SIG-M5 (cell line): ENCODE measurements at regions not wholly inside any gene's neighbourhood (a gene's known extent, or its start where the extent isn't known, plus 50 kb on each side); places are given as distances from the start of the nearest gene placed in this dataset.
"Not testable (repeated sequence)": the region's sequence is repeated elsewhere in the genome, so short reads cannot be mapped to it uniquely, and the experiment has no call there.

Experiments used
- DNase-seq: peaks from one replicate; lab custom pipeline; 2025; lab: John Stamatoyannopoulos, UW

DNA sequence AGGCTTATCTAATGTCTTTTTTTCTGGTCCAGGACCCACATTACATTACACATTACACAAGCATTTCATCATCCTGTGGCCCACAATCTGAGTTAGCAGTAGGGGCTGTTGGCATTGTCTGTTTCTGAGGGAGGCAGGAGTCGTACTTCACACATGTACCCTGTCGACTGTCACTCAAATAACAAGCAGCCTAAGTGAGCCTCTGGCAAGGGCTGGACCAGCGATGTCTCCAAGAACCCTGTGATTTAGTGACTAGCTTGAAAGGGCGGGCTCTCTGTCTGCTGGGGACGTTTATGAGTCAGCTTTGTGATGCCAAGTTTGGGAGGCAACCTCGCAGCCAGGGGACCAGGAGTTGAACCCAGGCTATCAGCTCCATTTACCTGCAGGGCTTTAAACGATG lies 251.4 kb downstream of the HS3ST3B1 start:
- DNase-seq: no peak

DNA sequence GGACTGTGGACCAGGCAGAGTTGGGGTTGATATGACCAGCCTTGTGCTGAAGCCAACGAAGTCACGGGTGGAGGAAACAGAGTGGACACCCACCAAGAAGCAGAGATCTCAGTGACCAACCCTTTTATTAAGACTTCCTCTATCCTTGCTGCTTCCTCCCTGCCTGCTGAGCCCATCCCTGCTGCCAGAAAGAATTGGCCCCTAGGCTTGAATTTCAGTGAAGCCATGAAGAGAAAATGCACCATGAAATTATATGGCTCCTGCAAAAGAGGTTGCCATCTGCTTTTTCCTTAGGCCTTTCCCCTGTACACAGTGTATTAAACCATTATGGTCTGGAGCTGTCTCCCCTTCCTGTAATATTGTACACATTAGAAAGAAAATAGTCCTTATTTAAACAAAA lies 246.7 kb downstream of the HS3ST3B1 start:
- DNase-seq: no peak

DNA sequence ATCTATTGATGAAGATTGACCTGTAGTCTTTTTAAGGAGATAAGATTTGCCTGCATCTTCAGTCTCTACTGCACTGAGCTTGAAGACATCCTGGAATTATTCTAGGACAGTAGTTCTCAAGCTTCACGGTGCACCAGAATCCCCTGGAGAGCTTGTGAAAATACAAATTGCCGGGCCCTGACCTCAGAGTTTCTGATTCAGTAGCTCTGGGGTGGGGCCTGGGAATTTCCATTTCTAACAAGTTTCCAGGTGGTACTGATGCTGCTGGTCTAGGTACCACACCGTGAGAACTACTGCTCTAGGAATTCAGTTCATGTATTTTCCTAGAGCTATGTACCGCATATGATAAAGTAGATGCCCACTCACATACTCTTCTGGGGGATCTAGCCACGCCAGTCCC lies 246.1 kb downstream of the HS3ST3B1 start:
- no peak for DNase-seq

DNA sequence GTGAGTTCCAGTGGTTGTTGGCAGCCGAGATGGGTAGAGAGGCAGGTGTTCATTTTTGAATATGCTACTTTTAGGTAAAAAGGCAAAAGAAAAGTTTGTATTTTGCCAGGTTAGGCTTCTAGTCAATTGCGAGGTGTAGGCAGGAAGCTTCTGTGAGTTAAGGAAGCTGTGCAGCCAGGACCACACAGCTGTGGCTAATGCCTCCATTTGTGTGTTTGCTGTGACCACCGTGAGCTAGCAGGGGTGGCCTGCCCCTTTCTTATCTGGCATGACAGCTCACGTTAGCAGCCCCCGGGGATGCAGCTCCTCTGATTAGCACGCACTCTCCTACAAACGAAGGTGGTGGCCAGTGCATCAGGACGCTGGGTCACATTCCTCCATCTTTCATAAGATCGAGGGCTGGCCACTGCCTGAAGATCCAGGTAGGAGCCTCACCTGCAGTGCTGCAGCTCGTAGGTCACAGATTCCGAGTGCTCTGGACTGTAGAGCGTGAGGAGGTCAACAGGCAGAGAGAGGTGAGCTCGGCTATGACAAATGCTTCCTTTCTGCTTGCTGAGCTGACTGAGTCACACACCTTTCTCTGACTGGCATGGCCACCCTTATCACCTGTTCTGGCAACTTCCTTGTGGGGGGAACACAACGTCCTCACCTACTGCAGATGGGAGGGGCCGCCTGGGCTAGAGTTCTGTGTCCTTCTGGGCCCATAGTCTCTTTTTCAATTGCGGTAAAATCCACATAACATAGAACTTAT lies 244.4 kb downstream of the HS3ST3B1 start:
- no peak for DNase-seq

DNA sequence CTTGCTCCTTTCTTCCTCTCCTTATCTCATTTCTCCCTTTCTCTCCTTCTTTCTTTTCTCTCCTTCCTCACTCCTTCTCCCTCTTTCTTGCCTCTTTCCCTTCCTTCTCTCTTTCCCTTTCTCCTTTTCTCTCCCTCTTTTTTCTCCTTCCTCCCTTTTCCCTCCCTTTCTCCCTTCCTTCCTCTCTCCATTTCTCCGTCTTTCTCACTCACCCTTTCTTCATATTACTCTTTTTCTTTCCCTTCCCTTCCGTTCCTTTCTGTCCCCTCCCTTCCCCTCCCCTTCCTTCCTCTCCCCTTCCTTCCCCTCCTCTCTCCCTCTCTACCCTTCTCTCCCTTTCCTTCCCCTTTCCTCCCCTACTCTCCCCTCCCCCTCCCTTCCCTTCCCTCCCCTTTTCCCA lies 240.8 kb downstream of the HS3ST3B1 start:
- DNase-seq: no peak

DNA sequence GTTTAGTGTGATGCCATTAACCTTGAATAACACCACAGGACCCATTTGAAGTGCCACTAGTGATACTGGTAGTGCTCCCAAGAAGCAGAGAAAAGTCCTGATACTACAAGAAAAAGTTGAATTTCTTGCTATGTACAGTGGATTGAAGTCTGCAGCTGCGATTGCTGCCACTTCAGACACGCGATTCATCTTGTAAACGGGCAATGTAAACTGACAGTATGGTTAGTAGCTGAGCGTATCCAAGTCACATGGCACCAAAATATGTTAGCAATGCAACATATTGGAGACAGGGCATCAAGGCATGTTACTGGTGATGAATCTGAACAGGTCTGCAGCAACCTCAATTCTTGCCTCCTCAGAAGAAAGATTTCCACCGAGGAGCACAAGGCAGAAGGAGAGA lies 238.9 kb downstream of the HS3ST3B1 start:
- no peak for DNase-seq

DNA sequence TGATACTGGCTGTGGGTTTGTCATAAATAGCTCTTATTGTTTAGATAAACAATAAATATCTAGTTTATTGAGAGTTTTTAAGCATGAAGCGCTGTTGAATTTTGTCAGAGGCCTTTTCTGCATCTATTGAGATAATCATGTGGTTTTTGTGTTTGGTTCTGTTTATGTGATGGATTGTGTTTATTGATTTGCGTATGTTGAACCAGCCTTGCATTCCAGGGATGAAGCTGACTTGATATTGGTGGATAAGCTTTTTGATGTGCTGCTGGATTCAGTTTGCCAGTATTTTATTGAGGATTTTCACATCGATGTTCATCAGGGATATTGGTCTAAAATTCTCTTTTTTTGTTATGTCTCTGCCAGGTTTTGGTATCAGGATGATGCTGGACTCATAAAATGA lies 231.4 kb downstream of the HS3ST3B1 start:
- not testable (repeated sequence) for DNase-seq

DNA sequence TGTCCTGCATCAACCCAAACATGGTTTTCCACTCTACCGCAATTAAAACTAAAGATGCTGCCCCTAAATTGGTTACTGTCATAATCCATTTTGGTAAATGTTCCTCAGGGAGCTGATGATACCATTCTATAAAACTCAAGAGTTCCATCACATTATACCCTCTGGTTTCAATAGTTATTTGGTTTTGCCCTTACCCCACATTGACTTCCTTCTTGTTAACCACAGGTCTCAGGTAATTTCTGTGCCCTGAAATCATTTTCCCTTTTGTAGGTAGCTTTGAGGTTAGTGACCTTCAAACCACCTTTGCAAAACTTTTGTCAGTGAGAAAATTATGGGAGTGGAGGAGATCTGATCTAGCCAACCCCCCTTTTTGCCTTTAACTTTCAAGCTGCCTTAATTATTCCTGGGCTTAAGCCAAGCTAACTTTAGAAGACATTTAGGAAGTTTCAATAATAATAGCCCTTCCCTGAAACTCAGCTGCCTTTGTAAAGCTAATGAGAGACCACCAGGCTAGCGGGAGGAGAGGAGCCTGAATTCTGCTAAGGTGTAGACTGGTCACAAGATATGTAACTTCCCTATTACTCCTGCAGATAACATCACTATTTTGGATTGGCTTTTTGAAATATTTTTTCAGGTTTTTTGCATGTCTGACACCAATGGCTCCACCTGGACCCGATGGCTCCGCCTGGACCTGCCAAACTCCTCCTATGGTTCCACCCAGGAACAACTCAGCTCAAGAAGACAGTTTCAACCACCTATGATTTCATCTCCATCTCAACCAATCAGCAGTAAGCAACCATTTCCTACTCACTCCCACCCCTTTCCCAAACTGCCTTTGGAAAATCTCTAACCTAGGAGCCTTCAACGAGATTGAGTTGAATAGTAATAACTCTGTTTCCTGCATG lies 224.9 kb downstream of the HS3ST3B1 start:
- DNase-seq: no peak

DNA sequence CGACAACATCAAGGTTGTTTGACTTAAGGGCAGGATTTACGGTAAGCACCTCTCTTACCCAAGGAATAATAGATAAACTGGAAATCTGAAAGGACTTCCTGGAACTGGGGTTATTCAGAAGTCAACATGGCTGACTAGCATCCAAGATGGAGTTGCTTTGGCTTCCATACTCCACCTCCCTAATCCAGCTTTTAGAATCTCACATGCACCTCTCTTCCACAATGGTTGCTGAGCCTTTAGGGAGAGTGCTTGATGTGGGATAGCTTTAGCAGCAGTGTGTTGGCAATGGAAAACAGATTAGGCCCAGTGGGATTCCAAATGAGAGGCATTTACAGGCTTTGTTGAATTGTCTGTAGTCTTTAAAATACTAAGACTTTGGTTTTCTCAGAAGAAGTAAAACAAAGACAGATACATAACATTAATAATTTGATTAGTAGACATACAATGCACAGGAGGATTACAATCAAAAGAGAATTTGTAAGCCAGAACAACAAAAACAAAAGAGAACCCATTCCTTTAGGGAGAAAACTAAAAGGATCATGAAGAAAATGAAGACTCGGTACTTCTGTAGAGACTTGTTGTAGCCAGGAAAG lies 222.0 kb downstream of the HS3ST3B1 start:
- no peak for DNase-seq

DNA sequence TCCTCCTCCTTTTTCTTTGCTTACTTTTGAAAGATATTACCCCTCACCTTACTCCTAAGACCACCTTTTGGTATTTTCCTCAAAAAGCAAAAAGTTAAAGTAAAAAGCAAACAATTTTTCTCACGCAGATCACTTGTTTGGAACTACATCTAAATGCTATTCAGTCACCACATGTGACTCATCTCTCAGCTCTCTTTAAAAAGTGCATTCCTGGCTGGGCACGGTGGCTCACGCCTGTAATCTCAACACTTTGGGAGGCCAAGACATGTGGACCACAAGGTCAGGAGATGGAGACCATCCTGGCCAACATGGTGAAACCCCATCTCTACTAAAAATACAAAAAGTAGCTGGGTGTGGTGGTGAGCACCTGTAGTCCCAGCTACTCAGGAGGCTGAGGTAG lies 218.0 kb downstream of the HS3ST3B1 start:
- not testable (repeated sequence) for DNase-seq

DNA sequence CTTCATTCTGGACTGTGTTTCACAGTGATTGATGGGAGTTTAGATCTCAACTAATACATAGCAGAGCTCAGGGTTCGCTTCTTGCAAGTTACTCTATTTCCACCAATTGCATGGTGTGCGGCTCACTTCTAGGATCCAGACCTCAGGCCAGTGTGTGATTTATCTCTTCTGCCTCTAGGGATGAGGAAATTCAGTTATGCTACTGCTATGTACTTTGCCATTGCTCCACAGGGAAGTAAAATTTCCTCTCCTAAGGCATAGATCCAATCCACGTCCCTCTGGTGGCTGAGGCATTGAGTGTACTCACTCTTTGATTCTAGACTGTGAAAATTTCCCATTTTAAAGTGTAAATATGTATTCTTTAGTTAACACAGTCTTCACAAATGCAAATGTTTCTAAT lies 214.1 kb downstream of the HS3ST3B1 start:
- DNase-seq: no peak

DNA sequence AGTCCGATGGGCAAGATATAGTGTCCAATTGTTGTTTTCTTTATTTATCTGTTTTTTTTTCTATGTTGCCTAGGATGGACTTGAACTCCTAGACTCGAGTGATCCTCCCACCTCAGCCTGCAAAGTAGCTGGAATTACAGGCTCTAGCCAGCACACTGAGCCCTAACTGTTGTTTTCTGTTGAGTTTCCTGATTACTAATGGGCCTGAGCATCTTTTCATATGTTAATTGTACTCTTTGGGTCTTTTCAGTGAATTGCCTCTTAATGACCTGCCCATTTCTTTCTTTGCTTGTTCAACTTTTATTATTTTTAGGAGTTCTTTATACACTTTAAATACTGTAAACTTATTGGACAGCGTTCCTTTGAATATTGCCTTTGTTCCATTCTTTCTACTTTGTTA lies 213.0 kb downstream of the HS3ST3B1 start:
- no peak for DNase-seq

DNA sequence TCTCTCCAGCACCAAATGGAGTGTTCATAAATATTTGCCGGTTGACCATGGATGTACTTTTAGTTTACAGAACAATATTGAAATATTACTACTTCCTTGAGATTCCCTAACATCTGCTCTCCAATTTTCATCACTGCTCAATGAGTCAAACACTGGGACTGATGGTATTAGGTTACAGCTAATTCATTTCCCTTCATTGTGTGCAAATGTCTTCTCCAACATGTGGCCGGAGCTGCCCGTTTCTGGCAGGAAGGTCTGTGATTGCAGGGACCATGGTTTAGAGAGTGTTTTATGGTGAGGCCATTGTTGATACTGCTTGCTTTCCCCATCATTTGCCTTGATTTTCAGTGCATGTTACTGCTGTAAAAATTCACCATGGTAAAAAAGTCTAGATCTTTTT lies 209.3 kb downstream of the HS3ST3B1 start:
- no peak for DNase-seq

DNA sequence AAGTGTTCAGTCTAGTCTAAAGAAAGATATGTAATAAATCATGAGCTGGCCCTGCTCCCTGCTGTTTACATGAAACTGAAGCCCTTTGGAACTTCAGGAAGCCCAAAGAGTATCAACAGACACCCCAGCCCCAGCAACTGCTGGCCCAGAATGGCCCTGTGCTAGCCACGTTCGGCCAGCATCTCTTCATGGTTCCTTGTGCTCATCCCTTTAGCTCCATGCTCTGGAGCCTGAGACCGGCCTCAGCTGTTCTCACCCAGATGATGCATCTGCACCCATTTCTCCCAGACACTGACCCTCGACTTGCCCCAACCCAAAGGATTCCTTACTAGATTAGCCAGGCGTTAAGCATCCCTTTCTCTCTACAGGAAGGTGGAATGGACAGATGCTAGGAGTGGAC lies 207.3 kb downstream of the HS3ST3B1 start:
- no peak for DNase-seq

DNA sequence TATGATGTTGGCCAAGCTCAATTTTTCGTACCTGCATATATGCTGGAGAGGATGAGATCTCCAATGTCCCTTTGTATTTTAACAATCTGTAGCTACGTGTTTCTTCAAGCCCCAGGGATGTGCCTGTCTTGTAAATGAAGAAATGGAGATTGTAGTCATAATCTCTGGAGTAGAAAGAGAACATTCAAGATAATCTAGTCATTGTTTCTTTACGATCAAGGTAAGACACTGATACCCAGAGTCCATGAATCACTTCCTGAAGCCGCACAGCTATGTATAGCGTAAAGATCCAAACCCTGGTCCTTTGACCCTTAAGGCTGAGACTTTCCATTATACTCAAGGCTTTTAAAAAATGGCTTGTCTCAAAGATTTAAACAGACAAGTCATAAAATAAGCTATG lies 205.5 kb downstream of the HS3ST3B1 start:
- DNase-seq: no peak

DNA sequence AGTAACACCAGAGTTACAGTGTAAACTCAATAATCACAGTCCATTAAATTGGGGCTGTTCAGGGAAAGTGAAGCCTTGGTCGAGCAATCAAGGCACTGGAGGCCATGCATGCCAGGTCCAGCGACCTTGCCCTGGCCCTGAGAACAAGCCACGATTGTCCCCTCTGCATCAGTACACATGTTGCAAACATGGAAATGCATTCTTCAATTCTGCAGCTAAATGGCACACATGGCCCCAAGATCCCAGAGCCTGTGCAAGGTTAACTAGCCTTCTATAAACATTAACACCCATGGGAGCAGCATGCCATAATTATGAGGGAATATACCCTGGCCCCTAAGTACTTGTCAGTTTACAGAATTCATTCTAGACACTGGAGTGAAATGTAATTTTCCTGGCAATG lies 204.7 kb downstream of the HS3ST3B1 start:
- no peak for DNase-seq

DNA sequence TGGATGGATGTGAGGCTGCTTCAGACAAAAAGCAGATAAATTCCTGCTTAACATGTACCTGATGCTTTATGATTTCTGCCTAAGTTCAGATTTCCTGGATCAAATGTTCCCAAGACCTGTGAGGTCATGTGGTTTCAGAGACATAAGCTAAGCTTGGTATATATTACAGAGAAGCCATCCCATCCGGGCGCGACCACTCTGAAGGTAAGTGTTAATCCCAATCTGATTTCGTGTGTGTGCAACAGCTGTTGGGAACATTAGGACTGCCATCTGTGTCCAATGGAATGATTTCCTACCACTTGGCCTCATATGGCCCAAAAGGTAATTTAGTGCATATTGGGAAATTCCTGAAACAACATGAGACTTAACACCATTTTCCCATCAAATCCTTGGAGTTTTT lies 199.1 kb downstream of the HS3ST3B1 start:
- DNase-seq: no peak

DNA sequence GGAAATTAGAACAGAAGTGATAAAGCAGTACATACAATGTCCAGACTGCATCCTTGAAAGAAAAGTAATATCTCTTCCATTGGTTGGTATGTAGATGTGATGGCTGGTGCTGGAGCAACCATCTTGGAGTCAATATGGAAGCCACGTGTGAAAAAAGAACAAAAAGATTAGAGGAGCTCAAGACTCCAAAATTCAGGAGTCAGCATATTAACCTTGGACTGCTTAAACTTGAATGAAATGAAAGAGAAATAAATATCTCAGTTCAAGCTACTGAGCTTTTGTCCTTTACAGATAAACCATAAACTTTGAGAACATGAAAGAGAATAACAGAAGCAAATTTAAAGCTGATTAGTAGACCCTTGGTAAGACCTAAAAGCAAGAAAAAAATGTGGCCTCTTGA lies 197.9 kb downstream of the HS3ST3B1 start:
- DNase-seq: no peak

DNA sequence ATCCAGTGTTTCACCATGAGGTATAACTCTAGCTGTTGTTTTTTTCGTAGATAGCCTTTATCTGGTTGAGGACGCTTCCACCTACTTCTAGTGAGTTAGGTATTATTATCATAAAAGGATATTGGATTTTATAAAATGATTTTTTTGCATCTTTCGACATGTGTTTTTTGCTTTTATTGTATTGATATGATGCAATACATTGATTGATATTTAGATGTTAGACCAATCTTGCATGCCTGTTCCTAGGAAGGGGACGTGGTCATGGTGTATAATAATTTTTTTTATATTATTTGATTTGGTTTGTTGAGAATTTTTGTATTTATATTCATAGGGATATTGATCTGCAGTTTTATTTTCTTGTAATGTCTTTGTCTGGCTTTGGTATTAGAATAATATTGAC lies 193.3 kb downstream of the HS3ST3B1 start:
- DNase-seq: no peak

DNA sequence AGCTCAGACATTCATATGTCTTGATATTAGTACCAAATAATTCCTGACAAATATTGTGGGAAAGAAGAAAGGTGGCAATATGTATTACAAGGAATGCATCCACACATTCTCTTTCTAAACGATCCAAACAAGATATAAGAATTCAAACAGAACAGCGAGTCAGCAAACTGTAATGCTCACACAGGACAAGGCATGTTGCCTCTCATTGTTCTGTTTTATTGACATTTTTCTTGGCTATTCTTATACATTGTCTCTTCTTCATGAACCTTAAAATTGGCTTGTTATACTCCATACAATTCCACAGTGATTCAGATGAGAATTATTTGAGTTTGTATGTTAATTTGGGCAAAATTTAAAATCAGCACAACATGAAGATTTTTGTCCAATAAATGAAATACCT lies 189.1 kb downstream of the HS3ST3B1 start:
- no peak for DNase-seq

DNA sequence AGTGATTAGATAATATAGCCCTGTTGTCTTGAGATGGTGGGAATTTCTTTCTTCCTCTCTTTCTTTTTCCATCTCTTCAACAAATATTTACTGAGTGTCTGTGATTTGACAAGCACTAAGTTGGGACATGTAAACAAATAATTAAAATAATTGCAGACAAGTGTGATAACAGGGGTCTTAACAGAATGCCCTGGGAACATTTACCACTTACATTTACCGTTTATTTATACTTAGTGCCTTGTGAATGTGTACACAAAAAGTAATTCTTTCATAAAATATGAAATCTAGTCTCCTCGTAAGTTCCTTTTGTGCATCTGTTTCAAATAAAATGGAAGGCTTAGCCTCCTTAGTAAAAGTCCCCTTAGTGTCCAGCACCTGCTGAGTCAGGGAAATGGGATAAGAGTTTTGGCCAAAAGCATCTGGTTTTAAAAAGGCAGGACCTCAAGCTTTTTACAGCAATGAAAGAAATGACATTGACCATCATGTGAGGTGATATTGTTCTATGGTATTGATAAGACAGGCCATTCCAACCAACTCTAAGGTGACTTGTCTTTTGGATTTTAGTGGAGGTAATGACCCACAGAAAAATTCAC lies 188.2 kb downstream of the HS3ST3B1 start:
- DNase-seq: no peak

DNA sequence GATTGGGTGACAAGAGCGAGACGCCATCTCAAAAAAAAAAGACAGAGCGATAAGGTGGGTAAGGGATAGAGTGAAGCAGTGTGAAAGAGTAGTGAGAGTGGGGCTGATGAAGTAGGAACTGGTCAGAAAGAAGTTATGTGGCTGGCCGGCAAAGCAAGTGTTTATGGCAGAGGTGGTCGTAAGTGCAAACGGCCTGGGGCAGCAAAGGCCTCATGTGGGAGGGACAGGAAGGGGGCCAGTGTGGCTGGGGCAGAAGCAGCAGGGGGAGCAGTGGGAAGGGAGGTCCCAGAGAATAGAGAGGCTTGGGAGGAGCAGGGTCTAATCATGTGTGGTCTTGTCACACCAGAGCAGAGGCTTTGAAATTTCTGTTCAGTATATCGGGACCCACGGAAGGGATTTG lies 186.2 kb downstream of the HS3ST3B1 start:
- no peak for DNase-seq

DNA sequence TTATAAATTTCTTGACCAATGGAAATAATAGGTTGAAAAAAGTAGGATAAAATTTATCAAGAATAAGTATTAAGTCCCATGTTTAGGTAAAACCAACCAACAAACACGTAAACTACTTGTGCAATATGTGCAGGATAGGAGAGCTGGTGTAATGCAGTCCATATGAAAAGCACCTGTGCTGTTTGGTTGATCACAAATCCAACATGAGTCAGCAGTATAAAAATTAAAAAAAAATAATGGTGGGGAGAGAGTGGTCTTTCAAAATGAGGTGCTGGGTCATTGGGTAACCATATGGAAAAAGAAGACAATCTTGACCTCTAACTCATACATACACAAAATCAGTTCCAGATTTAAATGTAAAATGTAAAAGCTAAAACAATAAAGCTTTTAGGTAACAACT lies 181.8 kb downstream of the HS3ST3B1 start:
- DNase-seq: no peak
